Liver (tissue), 3 donors: ENCODE measurements at regions not wholly inside any gene's neighbourhood (a gene's known extent, or its start where the extent isn't known, plus 50 kb on each side); places are given as distances from the start of the nearest gene placed in this dataset.
A peak's percentile ranks its signal among the peaks of the same experiment; 100 is the strongest.

ENCODE experiments used
- CTCF ChIP-seq: fragments of 150-350 bp; IDR thresholded peaks from 2 replicates; pipeline ENCODE4 v1.5.1; 2017; ENCODE audit warnings: improper control_type of control experiment, low read depth, low read length; ENCODE audit not compliant: missing input control
- JUND ChIP-seq, 2 donors: IDR thresholded peaks; 2 replicates each; pipeline ENCODE4 v1.6.1; 2016; ENCODE audit warnings: antibody characterized with exemption in 2 of 2
- RAD21 ChIP-seq, 2 donors: IDR thresholded peaks; 2 replicates each; pipeline ENCODE4 v1.6.1; 2016; ENCODE audit warnings: antibody characterized with exemption in 2 of 2, mild to moderate bottlenecking in 2 of 2
- REST ChIP-seq: IDR thresholded peaks from 2 replicates; pipeline ENCODE4 v1.6.1; 2016; ENCODE audit warnings: antibody characterized with exemption, mild to moderate bottlenecking
- RXRA ChIP-seq, 2 donors: IDR thresholded peaks; 2 replicates each; pipeline ENCODE4 v1.6.1; 2017 to 2018; ENCODE audit warnings: antibody characterized with exemption in 2 of 2, mild to moderate bottlenecking in 1 of 2
- donor health status: healthy.
- donor health status: healthy.

- TF ChIP-seq REST: no peak
- no peak for TF ChIP-seq CTCF
- peak in 1 of 2 donors; percentile 67 for TF ChIP-seq RXRA (IDR thresholded peaks at IDR 0.05)
- TF ChIP-seq RAD21 (IDR thresholded peaks at IDR 0.05): peak in 1 of 2 donors; percentile 26
- TF ChIP-seq JUND (IDR thresholded peaks at IDR 0.05): no peak
These were observed 72.6 kb upstream of the CLDN5 start for GRCh38 chr22:19596680-19597398.
